ENCODE measurements at regions not wholly inside any gene's neighbourhood (a gene's known extent, or its start where the extent isn't known, plus 50 kb on each side); places are given as distances from the start of the nearest gene placed in this dataset.
A peak's percentile ranks its signal among the peaks of the same experiment; 100 is the strongest.

GRCh38 chr2:37464067-37464466 lies 119.6 kb downstream of the QPCT start:
- intact Hi-C loops (cut with DNase I) = no loop called here
- no peaks in the 10 kb centered on the region for H3K27me3 ChIP-seq
- H3K4me1 ChIP-seq = peaks cover 0 to 37% (median 9%) of the 10 kb centered on the region in 12 donors
- no peak for ATAC-seq
- H3K4me3 ChIP-seq = no peak overlapping the region
- no peak overlapping the region for H3K27ac ChIP-seq
- TF ChIP-seq POLR2A (IDR thresholded peaks at IDR 0.05) = no peak
- TF ChIP-seq CTCF (IDR thresholded peaks at IDR 0.05) = no peak
- 26 to 37% (median 30%) methylated on average over 2 of the region's 2 CpGs for WGBS, 4 donors
- no peaks in the 10 kb centered on the region for H3K9me3 ChIP-seq
- no peak for DNase-seq
- no peaks in the 10 kb centered on the region for H3K36me3 ChIP-seq

- H3K27me3 ChIP-seq = no peaks in the 10 kb centered on the region
- H3K9me3 ChIP-seq = no peaks in the 10 kb centered on the region
- H3K4me3 ChIP-seq = no peak overlapping the region
- peaks cover 0 to 20% (median 0%) of the 10 kb centered on the region in 12 donors for H3K4me1 ChIP-seq
- no peaks in the 10 kb centered on the region for H3K36me3 ChIP-seq
- WGBS, 4 donors = 79 to 89% (median 86%) methylated on average over 1 of the region's 1 CpG
- DNase-seq (no peak), ATAC-seq (no peak)
- no peak overlapping the region for H3K27ac ChIP-seq
- intact Hi-C loops (cut with DNase I) = no loop called here
- TF ChIP-seq POLR2A (IDR thresholded peaks at IDR 0.05) = no peak
- TF ChIP-seq CTCF (IDR thresholded peaks at IDR 0.05) = no peak
Measured at GRCh38 chr2:37466533-37467222, 122.2 kb downstream of the QPCT start.

GRCh38 chr2:37468170-37468569 lies 123.7 kb downstream of the QPCT start:
- no peaks in the 10 kb centered on the region for H3K36me3 ChIP-seq
- DNase-seq (peak in 3 of 5 donors; percentile 21 to 53 (median 29)), ATAC-seq (peak in 3 of 4 donors; percentile 48 to 69 (median 63))
- no peak overlapping the region for H3K27ac ChIP-seq
- WGBS, 4 donors = 62 to 75% (median 66%) methylated on average over 4 of the region's 4 CpGs
- H3K4me3 ChIP-seq = no peak overlapping the region
- intact Hi-C loops (cut with DNase I) = no loop called here
- TF ChIP-seq POLR2A (IDR thresholded peaks at IDR 0.05) = no peak
- H3K4me1 ChIP-seq = peaks cover 0 to 23% (median 0%) of the 10 kb centered on the region in 12 donors
- H3K9me3 ChIP-seq = no peaks in the 10 kb centered on the region
- no peaks in the 10 kb centered on the region for H3K27me3 ChIP-seq

GRCh38 chr2:37469126-37469525 lies 124.7 kb downstream of the QPCT start:
- intact Hi-C loops (cut with DNase I) = no loop called here
- DNase-seq = no peak
- Histone ChIP-seq H3K4me1 (peaks cover 0 to 25% (median 0%) of the 10 kb centered on the region in 12 donors), H3K36me3 (no peaks in the 10 kb centered on the region), H3K9me3 (no peaks in the 10 kb centered on the region), H3K27ac (no peak overlapping the region), H3K27me3 (no peaks in the 10 kb centered on the region), H3K4me3 (no peak overlapping the region)
- WGBS, 4 donors = 45 to 54% (median 49%) methylated on average over 1 of the region's 1 CpG
- no peak for TF ChIP-seq POLR2A (IDR thresholded peaks at IDR 0.05)
- TF ChIP-seq CTCF (IDR thresholded peaks at IDR 0.05) = no peak
- no peak for ATAC-seq

GRCh38 chr2:37471104-37471503 lies 126.7 kb downstream of the QPCT start:
- H3K27me3 ChIP-seq = no peaks in the 10 kb centered on the region
- no peak overlapping the region for H3K27ac ChIP-seq
- DNase-seq (no peak), ATAC-seq (no peak)
- no peaks in the 10 kb centered on the region for H3K9me3 ChIP-seq
- TF ChIP-seq CTCF (IDR thresholded peaks at IDR 0.05) (no peak), POLR2A (IDR thresholded peaks at IDR 0.05) (no peak)
- H3K4me3 ChIP-seq = no peak overlapping the region
- 92 to 97% (median 94%) methylated on average over 1 of the region's 1 CpG for WGBS, 4 donors
- H3K4me1 ChIP-seq = peaks cover 0 to 25% (median under 1%) of the 10 kb centered on the region in 12 donors
- no peaks in the 10 kb centered on the region for H3K36me3 ChIP-seq
- intact Hi-C loops (cut with DNase I) = no loop called here
